Panc1 (cell line): ENCODE measurements at regions not wholly inside any gene's neighbourhood (a gene's known extent, or its start where the extent isn't known, plus 50 kb on each side); places are given as distances from the start of the nearest gene placed in this dataset.

Experiments
- ATAC-seq: fragments of 200-7000 bp; cut with Tn5 transposase; 2 replicates; pipeline ENCODE4 v1.9.1; 2020; ENCODE audit warnings: mild to moderate bottlenecking, moderate library complexity
- BruUV-seq: library from RNA; stranded (reverse); fragments of 400-500 nt; replicated peaks from 2 replicates; lab custom pipeline; 2021; lab: Mats Ljungman, UMichigan
- CTCF ChIA-PET: fragments of 300-600 bp; sonication (Branson Sonifier 250); formaldehyde crosslinking; loops from one replicate; lab custom pipeline; 2022; ENCODE audit warnings: antibody characterized with exemption; lab: Charles Lee
- POLR2A ChIA-PET: fragments of 300-600 bp; sonication (Branson Sonifier 250); formaldehyde crosslinking; loops from one replicate; lab custom pipeline; 2022; ENCODE audit warnings: antibody characterized with exemption; lab: Charles Lee
- DNase-seq: peaks from one replicate; pipeline ENCODE4 v3.0.0-alpha.2; 2010; ENCODE audit warnings: low read depth, low spot score
- H3K27ac ChIP-seq: 2 replicates; pipeline ENCODE4 v1.5.1; 2011; ENCODE audit warnings: mild to moderate bottlenecking, low read length, inconsistent platforms
- H3K27me3 ChIP-seq: fragments of 200-500 bp; sonication (Bioruptor generic); 2 replicates; pipeline ENCODE4 v1.6.0; 2014; ENCODE audit warnings: low read length, inconsistent platforms; ENCODE audit not compliant: control insufficient read depth, insufficient read depth
- H3K36me3 ChIP-seq: fragments of 200-500 bp; sonication (Bioruptor generic); 2 replicates; pipeline ENCODE4 v1.5.1; 2014; ENCODE audit warnings: inconsistent platforms, mild to moderate bottlenecking, low read length, moderate library complexity; ENCODE audit not compliant: control insufficient read depth, insufficient read depth
- H3K4me1 ChIP-seq: 2 replicates; pipeline ENCODE4 v1.5.1; 2011; ENCODE audit warnings: inconsistent platforms, mild to moderate bottlenecking, low read length, moderate library complexity; ENCODE audit not compliant: control insufficient read depth, insufficient read depth
- H3K4me3 ChIP-seq, 2 experiments: 2 replicates each; pipeline ENCODE4 v1.5.1; 2011 to 2012; ENCODE audit warnings: low read depth in 2 of 2, low read length in 2 of 2, mild to moderate bottlenecking in 2 of 2, inconsistent platforms in 1 of 2, moderate library complexity in 1 of 2
- H3K9me3 ChIP-seq: fragments of 200-500 bp; sonication (Bioruptor generic); 2 replicates; pipeline ENCODE4 v1.5.1; 2014; ENCODE audit warnings: low read depth, mild to moderate bottlenecking, inconsistent platforms, low read length, moderate library complexity; ENCODE audit not compliant: control insufficient read depth, insufficient read depth
- POLR2AphosphoS5 ChIP-seq: IDR thresholded peaks from 2 replicates; pipeline ENCODE4 v1.6.1; 2012; ENCODE audit warnings: mild to moderate bottlenecking, low read depth, low read length, moderate library complexity
- SIN3A ChIP-seq: IDR thresholded peaks from 2 replicates; pipeline ENCODE4 v1.6.1; 2012; ENCODE audit warnings: low read depth, mild to moderate bottlenecking, low read length, moderate library complexity, borderline replicate concordance; ENCODE audit not compliant: insufficient read depth
- TCF7L2 ChIP-seq: IDR thresholded peaks from 2 replicates; pipeline ENCODE4 v1.6.1; 2011; ENCODE audit warnings: mild to moderate bottlenecking, low read depth, low read length, inconsistent platforms
- in situ Hi-C: cut with HindIII; loops from 2 replicates; pipeline ENCODE4 v1.10.0; 2016; ENCODE audit warnings: low sequenced_read_pairs, low pct_unique_long_range_greater_than_20kb
- intact Hi-C: fragments of 100-400 bp; cut with micrococcal nuclease; formaldehyde crosslinking; loops from one replicate; pipeline ENCODE4 v1.10.0; 2022; ENCODE audit not compliant: unreplicated experiment
- TF ChIP-seq, protein P1 (sequence below), 2 experiments: IDR thresholded peaks; 2 replicates each; pipeline ENCODE4 v1.6.1; 2011 to 2012; ENCODE audit warnings: low read depth in 2 of 2, control low read depth in 1 of 2, low read length in 1 of 2, mild to moderate bottlenecking in 1 of 2, moderate library complexity in 1 of 2; ENCODE audit not compliant: insufficient read depth in 1 of 2
- TF ChIP-seq, protein P2 (sequence below): fragments of 450-650 bp; IDR thresholded peaks from 2 replicates; pipeline ENCODE4 v1.5.1; 2017; ENCODE audit warnings: mild to moderate bottlenecking

DNA sequence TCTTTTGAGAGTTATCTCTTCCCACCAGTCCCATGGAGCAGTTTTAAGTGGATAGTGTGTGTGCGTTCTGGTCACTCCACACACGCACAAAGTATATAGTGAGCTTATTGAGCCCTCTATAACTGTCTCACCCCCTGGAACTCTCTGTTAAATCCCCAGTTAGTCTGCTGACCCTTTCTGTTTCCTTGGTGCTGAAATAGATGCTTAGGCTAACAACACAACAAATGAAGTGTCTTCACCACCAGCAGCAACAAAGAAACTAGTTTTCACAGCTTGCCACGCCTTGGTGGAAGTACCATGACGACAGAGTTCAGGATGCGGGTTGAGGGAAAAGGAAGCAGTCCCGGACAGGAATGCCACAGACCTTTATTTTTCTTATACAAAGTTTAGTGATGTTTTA lies 203.5 kb upstream of the TMEFF2 start:
- no peak for DNase-seq
- in situ Hi-C loops (no loop called here), intact Hi-C loops (no loop called here)
- H3K27me3 ChIP-seq, result no peaks in the 10 kb centered on the region
- POLR2A ChIA-PET, result no interaction called here
- CTCF ChIA-PET, result no interaction called here
- no peaks in the 10 kb centered on the region for H3K4me1 ChIP-seq
- TF ChIP-seq, protein P1, sequence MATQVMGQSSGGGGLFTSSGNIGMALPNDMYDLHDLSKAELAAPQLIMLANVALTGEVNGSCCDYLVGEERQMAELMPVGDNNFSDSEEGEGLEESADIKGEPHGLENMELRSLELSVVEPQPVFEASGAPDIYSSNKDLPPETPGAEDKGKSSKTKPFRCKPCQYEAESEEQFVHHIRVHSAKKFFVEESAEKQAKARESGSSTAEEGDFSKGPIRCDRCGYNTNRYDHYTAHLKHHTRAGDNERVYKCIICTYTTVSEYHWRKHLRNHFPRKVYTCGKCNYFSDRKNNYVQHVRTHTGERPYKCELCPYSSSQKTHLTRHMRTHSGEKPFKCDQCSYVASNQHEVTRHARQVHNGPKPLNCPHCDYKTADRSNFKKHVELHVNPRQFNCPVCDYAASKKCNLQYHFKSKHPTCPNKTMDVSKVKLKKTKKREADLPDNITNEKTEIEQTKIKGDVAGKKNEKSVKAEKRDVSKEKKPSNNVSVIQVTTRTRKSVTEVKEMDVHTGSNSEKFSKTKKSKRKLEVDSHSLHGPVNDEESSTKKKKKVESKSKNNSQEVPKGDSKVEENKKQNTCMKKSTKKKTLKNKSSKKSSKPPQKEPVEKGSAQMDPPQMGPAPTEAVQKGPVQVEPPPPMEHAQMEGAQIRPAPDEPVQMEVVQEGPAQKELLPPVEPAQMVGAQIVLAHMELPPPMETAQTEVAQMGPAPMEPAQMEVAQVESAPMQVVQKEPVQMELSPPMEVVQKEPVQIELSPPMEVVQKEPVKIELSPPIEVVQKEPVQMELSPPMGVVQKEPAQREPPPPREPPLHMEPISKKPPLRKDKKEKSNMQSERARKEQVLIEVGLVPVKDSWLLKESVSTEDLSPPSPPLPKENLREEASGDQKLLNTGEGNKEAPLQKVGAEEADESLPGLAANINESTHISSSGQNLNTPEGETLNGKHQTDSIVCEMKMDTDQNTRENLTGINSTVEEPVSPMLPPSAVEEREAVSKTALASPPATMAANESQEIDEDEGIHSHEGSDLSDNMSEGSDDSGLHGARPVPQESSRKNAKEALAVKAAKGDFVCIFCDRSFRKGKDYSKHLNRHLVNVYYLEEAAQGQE (IDR thresholded peaks at IDR 0.05; ENCODE audit: insufficient read depth in 1 of 2, low read depth in 2 of 2, low read length in 1 of 2), result no peak
- TF ChIP-seq POLR2AphosphoS5 (no peak), TCF7L2 (no peak), SIN3A (no peak)
- TF ChIP-seq, protein P2, sequence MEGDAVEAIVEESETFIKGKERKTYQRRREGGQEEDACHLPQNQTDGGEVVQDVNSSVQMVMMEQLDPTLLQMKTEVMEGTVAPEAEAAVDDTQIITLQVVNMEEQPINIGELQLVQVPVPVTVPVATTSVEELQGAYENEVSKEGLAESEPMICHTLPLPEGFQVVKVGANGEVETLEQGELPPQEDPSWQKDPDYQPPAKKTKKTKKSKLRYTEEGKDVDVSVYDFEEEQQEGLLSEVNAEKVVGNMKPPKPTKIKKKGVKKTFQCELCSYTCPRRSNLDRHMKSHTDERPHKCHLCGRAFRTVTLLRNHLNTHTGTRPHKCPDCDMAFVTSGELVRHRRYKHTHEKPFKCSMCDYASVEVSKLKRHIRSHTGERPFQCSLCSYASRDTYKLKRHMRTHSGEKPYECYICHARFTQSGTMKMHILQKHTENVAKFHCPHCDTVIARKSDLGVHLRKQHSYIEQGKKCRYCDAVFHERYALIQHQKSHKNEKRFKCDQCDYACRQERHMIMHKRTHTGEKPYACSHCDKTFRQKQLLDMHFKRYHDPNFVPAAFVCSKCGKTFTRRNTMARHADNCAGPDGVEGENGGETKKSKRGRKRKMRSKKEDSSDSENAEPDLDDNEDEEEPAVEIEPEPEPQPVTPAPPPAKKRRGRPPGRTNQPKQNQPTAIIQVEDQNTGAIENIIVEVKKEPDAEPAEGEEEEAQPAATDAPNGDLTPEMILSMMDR, result no peak
- H3K36me3 ChIP-seq, result no peaks in the 10 kb centered on the region
- BruUV-seq, result no TSS peak
- ATAC-seq, result no peak
- H3K27ac ChIP-seq, result no peak overlapping the region
- H3K9me3 ChIP-seq, result no peaks in the 10 kb centered on the region
- no peak overlapping the region for H3K4me3 ChIP-seq

DNA sequence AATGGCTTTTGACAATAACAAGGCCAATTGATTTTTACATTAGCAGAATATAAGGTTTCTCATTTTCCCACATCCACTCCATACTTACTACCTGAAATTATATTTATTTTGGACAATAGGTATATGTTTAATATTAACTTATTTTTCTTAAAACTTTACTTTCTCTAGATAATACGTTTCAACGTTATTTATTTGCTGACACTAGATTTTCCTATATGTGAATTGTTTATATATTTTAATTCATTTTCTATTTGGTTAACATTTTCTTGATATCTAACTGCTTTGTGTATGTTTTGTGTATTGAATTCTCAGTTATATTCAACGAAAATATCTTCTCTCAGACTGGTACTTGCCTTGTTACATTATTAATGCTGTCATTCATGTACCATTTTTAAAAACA lies 199.9 kb upstream of the TMEFF2 start:
- ATAC-seq (no peak), DNase-seq (no peak)
- Histone ChIP-seq H3K4me3 (no peak overlapping the region), H3K27me3 (no peaks in the 10 kb centered on the region), H3K9me3 (no peaks in the 10 kb centered on the region; the same call in 1 of the 2 replicates), H3K27ac (no peak overlapping the region), H3K4me1 (no peaks in the 10 kb centered on the region), H3K36me3 (no peaks in the 10 kb centered on the region)
- no TSS peak for BruUV-seq
- TF ChIP-seq TCF7L2, result no peak
- no peak for TF ChIP-seq SIN3A
- TF ChIP-seq, protein P2, result no peak
- TF ChIP-seq, protein P1 (IDR thresholded peaks at IDR 0.05; ENCODE audit: insufficient read depth in 1 of 2, low read depth in 2 of 2, low read length in 1 of 2), result no peak
- TF ChIP-seq POLR2AphosphoS5, result no peak
- in situ Hi-C loops, result no loop called here
- ChIA-PET POLR2A (no interaction called here), CTCF (no interaction called here)
- intact Hi-C loops, result no loop called here
